C4-2B (cell line): ENCODE measurements at regions not wholly inside any gene's neighbourhood (a gene's known extent, or its start where the extent isn't known, plus 50 kb on each side); places are given as distances from the start of the nearest gene placed in this dataset.

Source experiments
- CTCF ChIP-seq: fragments of 450-650 bp; conservative IDR thresholded peaks from 2 replicates; pipeline ENCODE4 v1.5.1; 2017; ENCODE audit warnings: mild to moderate bottlenecking
- ZFX ChIP-seq: fragments of 450-650 bp; IDR thresholded peaks from 2 replicates; pipeline ENCODE4 v1.6.1; 2017

- TF ChIP-seq CTCF: no peak
- TF ChIP-seq ZFX: no peak
Observed at GRCh38 chrX:45628041-45628440, 427.4 kb upstream of the DIPK2B start.
